Neural crest cell (in vitro differentiated cells): ENCODE measurements at regions not wholly inside any gene's neighbourhood (a gene's known extent, or its start where the extent isn't known, plus 50 kb on each side); places are given as distances from the start of the nearest gene placed in this dataset.

Experiments
- DNase-seq: peaks from one replicate; pipeline ENCODE4 v3.0.0; 2021; ENCODE audit warnings: low read depth, mixed read lengths, low spot score
- H3K27ac Mint-ChIP-seq: one replicate; pipeline ENCODE4 v1.8.0; 2021; ENCODE audit warnings: mild to moderate bottlenecking, mixed read lengths; ENCODE audit not compliant: unreplicated experiment
- H3K27me3 Mint-ChIP-seq: 2 replicates; pipeline ENCODE4 v1.8.0; 2021; ENCODE audit warnings: low read depth, mild to moderate bottlenecking, mixed read lengths
- H3K36me3 Mint-ChIP-seq: 2 replicates; pipeline ENCODE4 v1.8.0; 2021; ENCODE audit warnings: low read depth, mild to moderate bottlenecking, mixed read lengths
- H3K4me1 Mint-ChIP-seq: 2 replicates; pipeline ENCODE4 v1.8.0; 2021; ENCODE audit warnings: mixed read lengths
- H3K4me3 Mint-ChIP-seq: one replicate; pipeline ENCODE4 v1.8.0; 2021; ENCODE audit warnings: mild to moderate bottlenecking, mixed read lengths
- H3K9me3 Mint-ChIP-seq: 2 replicates; pipeline ENCODE4 v1.8.0; 2021; ENCODE audit warnings: mixed read lengths
- CTCF ChIP-seq: fragments of 200-600 bp; sonication (generic); conservative IDR thresholded peaks from 2 replicates; pipeline ENCODE4 v1.5.0; 2021; ENCODE audit warnings: antibody characterized with exemption, mild to moderate bottlenecking

GRCh38 chr11:111010391-111011274 is 234.9 kb upstream of the POU2AF2 start:
- H3K27ac Mint-ChIP-seq: no peak overlapping the region
- no peaks in the 10 kb centered on the region for H3K36me3 Mint-ChIP-seq
- H3K4me1 Mint-ChIP-seq: no peaks in the 10 kb centered on the region
- no peak for TF ChIP-seq CTCF
- H3K9me3 Mint-ChIP-seq: peaks cover 5% of the 10 kb centered on the region
- H3K27me3 Mint-ChIP-seq: peaks cover 3% of the 10 kb centered on the region
- no peak for DNase-seq
- no peak overlapping the region for H3K4me3 Mint-ChIP-seq

- H3K27me3 Mint-ChIP-seq: no peaks in the 10 kb centered on the region
- H3K27ac Mint-ChIP-seq: no peak overlapping the region
- no peaks in the 10 kb centered on the region for H3K4me1 Mint-ChIP-seq
- H3K9me3 Mint-ChIP-seq: peaks cover 5% of the 10 kb centered on the region
- no peak overlapping the region for H3K4me3 Mint-ChIP-seq
- TF ChIP-seq CTCF: no peak
- H3K36me3 Mint-ChIP-seq: no peaks in the 10 kb centered on the region
- DNase-seq: no peak
Measured at GRCh38 chr11:111006227-111006626, 239.3 kb upstream of the POU2AF2 start.

GRCh38 chr11:111001986-111002611 is 243.4 kb upstream of the POU2AF2 start:
- Mint-ChIP-seq H3K4me1 (no peaks in the 10 kb centered on the region), H3K4me3 (no peak overlapping the region), H3K36me3 (no peaks in the 10 kb centered on the region), H3K27ac (no peak overlapping the region), H3K9me3 (peaks cover 3% of the 10 kb centered on the region), H3K27me3 (no peaks in the 10 kb centered on the region)
- no peak for DNase-seq
- TF ChIP-seq CTCF: no peak

GRCh38 chr11:111001081-111001430 is 244.5 kb upstream of the POU2AF2 start:
- Mint-ChIP-seq H3K36me3 (no peaks in the 10 kb centered on the region), H3K9me3 (peaks cover 3% of the 10 kb centered on the region), H3K27me3 (no peaks in the 10 kb centered on the region), H3K27ac (no peak overlapping the region), H3K4me3 (no peak overlapping the region), H3K4me1 (no peaks in the 10 kb centered on the region)
- DNase-seq: no peak
- no peak for TF ChIP-seq CTCF

- no peak overlapping the region for H3K4me3 Mint-ChIP-seq
- no peaks in the 10 kb centered on the region for H3K27me3 Mint-ChIP-seq
- TF ChIP-seq CTCF: no peak
- DNase-seq: no peak
- no peaks in the 10 kb centered on the region for H3K4me1 Mint-ChIP-seq
- no peaks in the 10 kb centered on the region for H3K36me3 Mint-ChIP-seq
- no peak overlapping the region for H3K27ac Mint-ChIP-seq
- H3K9me3 Mint-ChIP-seq: peaks cover 3% of the 10 kb centered on the region
Measured at GRCh38 chr11:111000400-111001080, 245.0 kb upstream of the POU2AF2 start.
